ENCODE measurements at regions not wholly inside any gene's neighbourhood (a gene's known extent, or its start where the extent isn't known, plus 50 kb on each side); places are given as distances from the start of the nearest gene placed in this dataset.

- DNase-seq (ENCODE audit: low spot score) (no peak), ATAC-seq (ENCODE audit: low FRiP score) (no peak)
- TF ChIP-seq CTCF (IDR thresholded peaks at IDR 0.05): no peak
Measured at GRCh38 chr18:75143851-75144250, 65.1 kb downstream of the PTGR3 start.

DNA sequence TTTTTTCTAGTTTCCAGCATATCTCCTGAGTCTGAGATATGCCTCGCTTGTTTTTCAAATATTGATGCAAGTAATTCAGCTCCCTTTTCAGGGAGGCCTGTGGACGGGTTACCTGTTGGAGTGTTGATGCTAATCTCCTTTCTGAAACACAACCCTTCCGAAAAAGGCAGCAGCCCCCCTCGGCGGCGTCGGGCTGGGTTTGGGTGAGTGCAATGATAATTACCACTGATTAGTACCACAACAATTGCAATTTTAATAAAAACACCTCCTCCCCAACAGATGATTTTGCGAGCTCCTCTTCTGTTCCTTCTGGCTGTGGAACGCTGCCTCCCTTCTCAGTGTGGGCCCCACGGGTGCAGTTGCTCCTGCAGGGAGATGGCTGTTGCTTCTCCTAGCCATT lies 66.3 kb downstream of the PTGR3 start:
- no peak for ATAC-seq (ENCODE audit: low FRiP score)
- DNase-seq (ENCODE audit: low spot score): no peak
- TF ChIP-seq CTCF (IDR thresholded peaks at IDR 0.05): no peak

GRCh38 chr18:75141734-75142133 lies 67.2 kb downstream of the PTGR3 start:
- no peak for ATAC-seq (ENCODE audit: low FRiP score)
- no peak for DNase-seq (ENCODE audit: low spot score)
- no peak for TF ChIP-seq CTCF (IDR thresholded peaks at IDR 0.05)

DNA sequence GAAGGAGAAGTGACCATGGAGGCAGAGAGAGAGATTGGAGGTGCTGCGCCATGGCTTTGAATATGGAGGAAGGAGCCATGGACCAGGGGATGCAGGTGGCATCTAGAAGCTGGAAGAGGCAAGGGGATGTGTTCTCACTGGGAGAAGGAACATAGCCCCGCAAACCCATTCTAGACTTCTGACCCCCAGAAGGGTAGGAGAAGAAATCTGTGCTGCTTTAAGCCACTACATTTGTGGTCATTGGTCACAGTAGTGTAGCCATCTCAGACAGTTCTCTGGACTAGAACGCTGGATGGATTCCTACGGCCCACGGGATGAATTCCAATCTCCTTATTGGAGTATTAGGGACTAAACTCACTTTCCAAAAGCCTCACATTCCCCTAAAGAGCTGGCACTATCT lies 67.8 kb downstream of the PTGR3 start:
- no peak for TF ChIP-seq CTCF (IDR thresholded peaks at IDR 0.05)
- no peak for DNase-seq (ENCODE audit: low spot score)
- no peak for ATAC-seq (ENCODE audit: low FRiP score)

DNA sequence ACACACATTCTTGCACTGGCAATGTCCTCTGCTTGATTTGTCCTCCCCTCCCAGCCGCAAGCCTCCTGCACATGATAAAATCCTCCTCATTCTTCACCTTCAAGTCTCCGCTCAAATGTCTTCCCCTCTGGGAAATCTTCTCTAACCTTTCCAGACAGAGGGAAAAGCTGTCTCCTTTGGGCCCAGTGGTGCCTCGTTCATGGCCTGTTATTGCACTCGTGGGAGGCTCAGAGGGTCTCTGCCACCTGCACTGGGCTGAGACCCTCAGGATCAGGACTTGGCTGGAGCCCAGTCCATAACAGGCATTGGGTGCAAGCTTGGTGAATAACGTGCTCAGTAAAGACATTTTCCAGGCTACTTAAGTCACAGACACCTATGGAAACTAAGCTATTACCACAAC lies 68.6 kb downstream of the PTGR3 start:
- no peak for TF ChIP-seq CTCF (IDR thresholded peaks at IDR 0.05)
- DNase-seq (ENCODE audit: low spot score) (no peak), ATAC-seq (ENCODE audit: low FRiP score) (no peak)

DNA sequence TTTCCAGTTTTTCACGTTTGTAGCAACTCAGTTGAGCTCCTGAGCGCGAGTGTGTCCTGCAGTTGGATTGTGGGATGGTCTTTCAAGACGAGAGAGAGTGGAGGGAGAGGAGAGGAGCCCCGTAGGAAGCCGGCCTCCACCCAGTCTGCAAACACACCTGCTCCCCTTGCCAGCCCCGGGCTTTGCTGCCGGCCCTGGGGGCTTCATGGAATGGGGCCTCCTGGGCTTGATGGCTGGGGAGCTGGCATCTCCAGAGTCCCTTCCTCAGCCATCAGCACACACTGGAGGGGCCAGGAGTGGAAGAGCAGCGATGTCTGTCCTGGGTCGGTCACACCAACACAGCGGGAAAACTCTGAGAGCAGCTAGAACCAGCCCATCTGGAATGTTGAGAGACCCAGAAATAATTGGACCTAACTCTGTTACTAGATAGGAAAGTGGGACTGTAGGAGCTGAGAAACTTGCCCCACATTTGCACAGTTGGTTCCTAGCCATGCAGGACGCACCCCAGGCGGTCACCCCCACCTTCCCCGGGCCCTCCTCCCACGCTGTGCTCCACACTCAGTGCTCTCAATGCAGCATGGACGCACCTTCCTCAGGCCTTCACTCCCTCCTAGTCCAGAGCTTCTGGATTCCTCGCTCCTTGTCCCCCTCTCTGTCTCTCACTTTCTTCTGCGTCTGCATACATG lies 69.6 kb downstream of the PTGR3 start:
- ATAC-seq (ENCODE audit: low FRiP score): no peak
- DNase-seq (ENCODE audit: low spot score): no peak
- TF ChIP-seq CTCF (IDR thresholded peaks at IDR 0.05): no peak

DNA sequence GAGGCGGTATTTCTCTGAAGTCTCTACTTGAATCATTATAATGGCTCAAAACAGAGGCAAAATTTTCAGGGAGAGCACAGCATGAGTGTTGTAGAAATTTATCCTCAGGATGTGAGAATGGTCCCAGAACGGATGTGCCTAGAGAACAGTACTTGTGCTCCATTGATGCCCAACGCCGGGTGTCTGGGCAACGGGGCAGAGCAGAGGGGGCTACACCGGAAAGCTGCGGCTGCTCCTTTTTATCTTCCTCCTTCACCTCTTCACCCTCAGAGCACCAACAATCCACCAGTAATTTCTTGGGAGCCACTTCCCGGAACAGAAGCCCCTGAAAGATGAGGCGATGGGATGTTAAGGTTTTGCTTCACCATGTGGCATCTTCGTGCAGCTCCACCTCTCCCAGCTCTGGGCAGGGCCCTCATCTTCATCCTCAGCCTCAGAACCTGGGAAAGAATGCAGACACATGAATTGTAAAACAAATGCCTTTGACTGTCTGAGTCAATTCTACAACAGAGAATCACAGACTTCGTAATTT lies 71.5 kb downstream of the PTGR3 start:
- DNase-seq (ENCODE audit: low spot score) (no peak), ATAC-seq (ENCODE audit: low FRiP score) (no peak)
- no peak for TF ChIP-seq CTCF (IDR thresholded peaks at IDR 0.05)
